Right cardiac atrium (tissue), 5 donors: ENCODE measurements at regions not wholly inside any gene's neighbourhood (a gene's known extent, or its start where the extent isn't known, plus 50 kb on each side); places are given as distances from the start of the nearest gene placed in this dataset.
"Not testable (repeated sequence)": the region's sequence is repeated elsewhere in the genome, so short reads cannot be mapped to it uniquely, and the experiment has no call there.

Source experiments
- ATAC-seq, 2 donors: fragments of 200-7000 bp; cut with Tn5 transposase; one replicate each; pipeline versions ENCODE4 v1.8.0 to v1.9.1; 2020; ENCODE audit warnings: moderate library complexity in 2 of 2, mild to moderate bottlenecking in 1 of 2
- DNase-seq, 3 donors: peaks; one replicate each; pipeline ENCODE4 v3.0.0-alpha.2; 2020
- H3K27ac ChIP-seq: one replicate; pipeline ENCODE4 v1.5.1; 2013; ENCODE audit warnings: mild to moderate bottlenecking, low read length, control low read depth, moderate library complexity
- H3K27me3 ChIP-seq: one replicate; pipeline ENCODE4 v1.6.1; 2013; ENCODE audit not compliant: control insufficient read depth, insufficient read depth
- H3K4me1 ChIP-seq: one replicate; pipeline ENCODE4 v1.6.1; 2013; ENCODE audit warnings: low read length; ENCODE audit not compliant: control insufficient read depth, insufficient read depth
- H3K4me3 ChIP-seq: one replicate; pipeline ENCODE4 v1.5.1; 2013; ENCODE audit warnings: low read length, control low read depth
- H3K9me3 ChIP-seq: one replicate; pipeline ENCODE4 v1.6.1; 2013; ENCODE audit warnings: low read length; ENCODE audit not compliant: control insufficient read depth
- WGBS: extraction: QIAGEN DNeasy Blood & Tissue Kit; methylation state at CpG from one replicate; pipeline ENCODE4 v1.1.7; 2013; 5-methylcytosine and 5-hydroxymethylcytosine counted together
- intact Hi-C, 4 donors: fragments of 100-400 bp; cut with DNase I; formaldehyde crosslinking; loops; one replicate each; pipeline versions ENCODE4 v1.11.0 to v1.14.0; 2022 to 2023
- donor health status: healthy with polysubstance abuse.
- donor health status: DM: no; HTN: yes; CAD: no.
- donor health status: DM: no; HTN: no; CAD: no.
- donor health status: DM: no; HTN: yes; CAD: no; lungs with severe emphysema.
- donor health status: DM: yes; HTN: yes; CAD: no.

GRCh38 chr15:30195355-30196008 is 60.6 kb downstream of the GOLGA8T start:
- peak overlapping the region; percentile 34 for H3K4me3 ChIP-seq
- WGBS, result 2% methylated on average over 14 of the region's 41 CpGs

GRCh38 chr15:30196009-30196375 is 61.1 kb downstream of the GOLGA8T start:
- intact Hi-C loops, result not testable (repeated sequence)
- ATAC-seq, result peak; percentile 65 to 81

More at GRCh38 chr15:30195355-30196008, 60.6 kb downstream of the GOLGA8T start:
- DNase-seq, result peak in 2 of 3 donors; percentile 16 to 58
- ATAC-seq, result peak; percentile 11 to 39
- H3K27ac ChIP-seq, H3K27me3 ChIP-seq, H3K4me1 ChIP-seq, intact Hi-C loops, H3K9me3 ChIP-seq: not testable (repeated sequence)

GRCh38 chr15:30196769-30197168 is 61.9 kb downstream of the GOLGA8T start:
- intact Hi-C loops, H3K27me3 ChIP-seq, H3K4me1 ChIP-seq, H3K27ac ChIP-seq, DNase-seq, ATAC-seq, H3K4me3 ChIP-seq, H3K9me3 ChIP-seq: not testable (repeated sequence)
- WGBS, result 57% methylated on average over 11 of the region's 12 CpGs

More at GRCh38 chr15:30196009-30196375, 61.1 kb downstream of the GOLGA8T start:
- H3K27me3 ChIP-seq, H3K27ac ChIP-seq, H3K9me3 ChIP-seq, H3K4me1 ChIP-seq: not testable (repeated sequence)
- peak overlapping the region; percentile 34 for H3K4me3 ChIP-seq
- peak; percentile 24 to 56 (median 56) for DNase-seq
- 2% methylated on average over 23 of the region's 32 CpGs for WGBS

GRCh38 chr15:30201517-30201916 is 66.7 kb downstream of the GOLGA8T start:
- H3K4me3 ChIP-seq, H3K27me3 ChIP-seq, ATAC-seq, H3K9me3 ChIP-seq, H3K27ac ChIP-seq, H3K4me1 ChIP-seq, intact Hi-C loops, DNase-seq: not testable (repeated sequence)
- 92% methylated on average over 2 of the region's 4 CpGs for WGBS

GRCh38 chr15:30213733-30214132 is 78.9 kb downstream of the GOLGA8T start:
- H3K4me1 ChIP-seq, H3K9me3 ChIP-seq, ATAC-seq, intact Hi-C loops, H3K27me3 ChIP-seq, H3K27ac ChIP-seq, DNase-seq, H3K4me3 ChIP-seq: not testable (repeated sequence)
- no CpG with 5 or more reads among the region's 5 CpGs for WGBS

- H3K4me1 ChIP-seq, H3K9me3 ChIP-seq, H3K27ac ChIP-seq, intact Hi-C loops, DNase-seq, H3K4me3 ChIP-seq, H3K27me3 ChIP-seq: not testable (repeated sequence)
- peak in 1 of 2 donors; percentile 46 for ATAC-seq
- WGBS, result no CpG with 5 or more reads among the region's 4 CpGs
Observed at GRCh38 chr15:30221803-30222202, 87.0 kb downstream of the GOLGA8T start.

GRCh38 chr15:30222798-30223591 is 88.1 kb downstream of the GOLGA8T start:
- intact Hi-C loops, H3K4me1 ChIP-seq, H3K27ac ChIP-seq, DNase-seq, H3K4me3 ChIP-seq, H3K27me3 ChIP-seq, H3K9me3 ChIP-seq: not testable (repeated sequence)
- ATAC-seq, result peak in 1 of 2 donors; percentile 13
- 3% methylated on average over 36 of the region's 91 CpGs for WGBS

- H3K9me3 ChIP-seq, H3K27me3 ChIP-seq, intact Hi-C loops, H3K4me1 ChIP-seq, H3K27ac ChIP-seq, H3K4me3 ChIP-seq, ATAC-seq: not testable (repeated sequence)
- 3% methylated on average over 56 of the region's 77 CpGs for WGBS
- DNase-seq, result peak in 1 of 3 donors; percentile 12
Observed at GRCh38 chr15:30225233-30225891, 90.5 kb downstream of the GOLGA8T start.

- H3K27ac ChIP-seq, intact Hi-C loops, H3K4me3 ChIP-seq, H3K27me3 ChIP-seq, H3K9me3 ChIP-seq, DNase-seq, H3K4me1 ChIP-seq: not testable (repeated sequence)
- 90% methylated on average over 13 of the region's 23 CpGs for WGBS
- peak in 1 of 2 donors; percentile 52 for ATAC-seq
Observed at GRCh38 chr15:30261432-30262141, 126.7 kb downstream of the GOLGA8T start.

- H3K27ac ChIP-seq, intact Hi-C loops, DNase-seq, H3K4me3 ChIP-seq, H3K9me3 ChIP-seq, H3K4me1 ChIP-seq, H3K27me3 ChIP-seq: not testable (repeated sequence)
- peak; percentile 65 to 76 for ATAC-seq
- WGBS, result no CpG with 5 or more reads among the region's 14 CpGs
Observed at GRCh38 chr15:30262142-30262460, 127.2 kb downstream of the GOLGA8T start.
